ENCODE measurements at regions not wholly inside any gene's neighbourhood (a gene's known extent, or its start where the extent isn't known, plus 50 kb on each side); places are given as distances from the start of the nearest gene placed in this dataset.

- TF ChIP-seq CTCF (IDR thresholded peaks at IDR 0.05 in 4 of 5, conservative IDR thresholded peaks at IDR 0.05 in 1 of 5) (no peak), POLR2A (IDR thresholded peaks at IDR 0.05) (no peak)
Measured at GRCh38 chr11:32173977-32174376, 83.1 kb downstream of the RCN1 start.

Measured in gastrocnemius medialis (tissue), 4 donors.